ENCODE measurements at regions not wholly inside any gene's neighbourhood (a gene's known extent, or its start where the extent isn't known, plus 50 kb on each side); places are given as distances from the start of the nearest gene placed in this dataset.
"Not testable (repeated sequence)": the region's sequence is repeated elsewhere in the genome, so short reads cannot be mapped to it uniquely, and the experiment has no call there.

DNA sequence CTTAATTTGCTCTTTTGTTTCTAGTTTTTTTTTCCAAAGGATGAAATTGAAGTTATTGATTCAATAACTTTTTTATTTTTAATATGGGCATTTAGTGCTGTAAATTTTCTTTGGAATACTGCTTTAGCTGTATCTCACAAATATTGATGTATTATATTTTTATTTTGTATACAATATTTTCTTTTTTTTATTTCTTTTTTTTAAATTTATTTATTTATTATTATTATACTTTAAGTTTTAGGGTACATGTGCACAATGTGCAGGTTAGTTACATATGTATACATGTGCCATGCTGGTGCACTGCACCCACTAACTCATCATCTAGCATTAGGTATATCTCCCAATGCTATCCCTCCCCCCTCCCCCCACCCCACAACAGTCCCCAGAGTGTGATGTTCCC lies 823.7 kb downstream of the KCTD16 start:
- H3K27me3 ChIP-seq (ENCODE audit: insufficient read depth, poor library complexity, severe bottlenecking); DNase-seq (ENCODE audit: low read depth in 1 of 2, low spot score in 1 of 2); H3K4me3 ChIP-seq (replicated peaks; ENCODE audit: insufficient read depth, low read length); H3K27ac ChIP-seq (replicated peaks): not testable (repeated sequence)

DNA sequence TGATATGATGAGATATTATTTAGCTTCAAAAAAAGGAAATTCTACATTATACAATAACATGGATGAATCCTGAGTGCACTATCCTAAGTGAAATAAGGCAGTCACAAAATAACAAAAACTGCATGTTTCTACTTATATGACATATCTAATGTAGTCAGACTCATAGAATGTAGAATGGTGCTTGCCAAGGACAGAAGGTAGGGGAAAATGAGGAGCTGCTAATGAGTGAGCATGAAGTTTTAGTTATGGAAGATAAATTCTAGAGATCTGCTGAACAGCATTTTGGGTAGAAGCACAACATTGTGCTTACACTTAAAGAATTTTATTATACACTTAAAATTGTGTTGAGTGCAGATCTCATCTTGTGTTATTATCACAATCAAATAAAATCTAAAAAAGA lies 812.4 kb downstream of the KCTD16 start:
- DNase-seq (ENCODE audit: low read depth in 1 of 2, low spot score in 1 of 2): no peak
- TF ChIP-seq, protein P1, sequence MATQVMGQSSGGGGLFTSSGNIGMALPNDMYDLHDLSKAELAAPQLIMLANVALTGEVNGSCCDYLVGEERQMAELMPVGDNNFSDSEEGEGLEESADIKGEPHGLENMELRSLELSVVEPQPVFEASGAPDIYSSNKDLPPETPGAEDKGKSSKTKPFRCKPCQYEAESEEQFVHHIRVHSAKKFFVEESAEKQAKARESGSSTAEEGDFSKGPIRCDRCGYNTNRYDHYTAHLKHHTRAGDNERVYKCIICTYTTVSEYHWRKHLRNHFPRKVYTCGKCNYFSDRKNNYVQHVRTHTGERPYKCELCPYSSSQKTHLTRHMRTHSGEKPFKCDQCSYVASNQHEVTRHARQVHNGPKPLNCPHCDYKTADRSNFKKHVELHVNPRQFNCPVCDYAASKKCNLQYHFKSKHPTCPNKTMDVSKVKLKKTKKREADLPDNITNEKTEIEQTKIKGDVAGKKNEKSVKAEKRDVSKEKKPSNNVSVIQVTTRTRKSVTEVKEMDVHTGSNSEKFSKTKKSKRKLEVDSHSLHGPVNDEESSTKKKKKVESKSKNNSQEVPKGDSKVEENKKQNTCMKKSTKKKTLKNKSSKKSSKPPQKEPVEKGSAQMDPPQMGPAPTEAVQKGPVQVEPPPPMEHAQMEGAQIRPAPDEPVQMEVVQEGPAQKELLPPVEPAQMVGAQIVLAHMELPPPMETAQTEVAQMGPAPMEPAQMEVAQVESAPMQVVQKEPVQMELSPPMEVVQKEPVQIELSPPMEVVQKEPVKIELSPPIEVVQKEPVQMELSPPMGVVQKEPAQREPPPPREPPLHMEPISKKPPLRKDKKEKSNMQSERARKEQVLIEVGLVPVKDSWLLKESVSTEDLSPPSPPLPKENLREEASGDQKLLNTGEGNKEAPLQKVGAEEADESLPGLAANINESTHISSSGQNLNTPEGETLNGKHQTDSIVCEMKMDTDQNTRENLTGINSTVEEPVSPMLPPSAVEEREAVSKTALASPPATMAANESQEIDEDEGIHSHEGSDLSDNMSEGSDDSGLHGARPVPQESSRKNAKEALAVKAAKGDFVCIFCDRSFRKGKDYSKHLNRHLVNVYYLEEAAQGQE (IDR thresholded peaks at IDR 0.05; ENCODE audit: insufficient replicate concordance, low read depth): no peak
- no peak for TF ChIP-seq POLR2AphosphoS5 (IDR thresholded peaks at IDR 0.05; ENCODE audit: low read depth)
- TF ChIP-seq GABPA (IDR thresholded peaks at IDR 0.05; ENCODE audit: low read depth): no peak
- TF ChIP-seq, protein P2, sequence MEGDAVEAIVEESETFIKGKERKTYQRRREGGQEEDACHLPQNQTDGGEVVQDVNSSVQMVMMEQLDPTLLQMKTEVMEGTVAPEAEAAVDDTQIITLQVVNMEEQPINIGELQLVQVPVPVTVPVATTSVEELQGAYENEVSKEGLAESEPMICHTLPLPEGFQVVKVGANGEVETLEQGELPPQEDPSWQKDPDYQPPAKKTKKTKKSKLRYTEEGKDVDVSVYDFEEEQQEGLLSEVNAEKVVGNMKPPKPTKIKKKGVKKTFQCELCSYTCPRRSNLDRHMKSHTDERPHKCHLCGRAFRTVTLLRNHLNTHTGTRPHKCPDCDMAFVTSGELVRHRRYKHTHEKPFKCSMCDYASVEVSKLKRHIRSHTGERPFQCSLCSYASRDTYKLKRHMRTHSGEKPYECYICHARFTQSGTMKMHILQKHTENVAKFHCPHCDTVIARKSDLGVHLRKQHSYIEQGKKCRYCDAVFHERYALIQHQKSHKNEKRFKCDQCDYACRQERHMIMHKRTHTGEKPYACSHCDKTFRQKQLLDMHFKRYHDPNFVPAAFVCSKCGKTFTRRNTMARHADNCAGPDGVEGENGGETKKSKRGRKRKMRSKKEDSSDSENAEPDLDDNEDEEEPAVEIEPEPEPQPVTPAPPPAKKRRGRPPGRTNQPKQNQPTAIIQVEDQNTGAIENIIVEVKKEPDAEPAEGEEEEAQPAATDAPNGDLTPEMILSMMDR (IDR thresholded peaks at IDR 0.05; ENCODE audit: insufficient read depth, low read length): no peak
- TF ChIP-seq SPI1 (IDR thresholded peaks at IDR 0.05; ENCODE audit: borderline replicate concordance, low read depth): no peak
- H3K27ac ChIP-seq (replicated peaks): no peak overlapping the region
- no peaks in the 10 kb centered on the region for H3K27me3 ChIP-seq (ENCODE audit: insufficient read depth, poor library complexity, severe bottlenecking)
- no peak overlapping the region for H3K4me3 ChIP-seq (replicated peaks; ENCODE audit: insufficient read depth, low read length)

DNA sequence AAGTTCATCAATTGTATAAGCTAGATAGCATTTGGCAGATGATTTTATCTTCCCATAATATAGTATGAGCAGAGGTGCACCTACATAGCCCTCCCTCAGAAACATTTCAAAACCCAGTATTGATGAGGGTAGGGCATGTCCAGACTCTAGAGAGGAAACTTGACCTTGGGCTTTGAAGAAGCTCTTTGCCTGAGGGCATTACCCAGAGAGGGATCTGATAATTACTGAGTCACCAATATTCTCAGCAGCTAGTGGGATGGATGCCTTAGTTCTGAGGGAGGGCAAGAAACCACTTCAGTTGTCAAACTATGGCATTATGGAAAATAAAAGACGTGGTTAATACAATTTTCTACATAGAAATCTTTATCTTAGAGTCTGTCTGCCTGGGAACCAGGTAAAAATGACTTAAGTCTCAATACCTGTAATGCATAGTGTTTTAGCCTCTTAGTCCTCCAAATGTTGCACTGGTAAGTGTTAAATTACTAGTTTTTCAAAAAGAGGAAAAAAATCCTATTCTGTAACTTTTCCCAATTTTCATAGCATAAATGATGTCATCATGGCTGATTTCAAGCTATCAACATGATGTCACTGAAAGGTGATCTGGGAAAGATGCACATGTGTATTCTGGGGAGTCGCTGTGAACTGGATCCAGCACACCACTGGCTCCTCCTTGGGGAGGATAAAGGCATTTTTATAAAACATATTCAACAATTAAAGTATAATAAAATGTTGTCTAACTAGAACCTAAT lies 809.0 kb downstream of the KCTD16 start:
- TF ChIP-seq, protein P2 (IDR thresholded peaks at IDR 0.05; ENCODE audit: insufficient read depth, low read length): no peak
- TF ChIP-seq POLR2AphosphoS5 (IDR thresholded peaks at IDR 0.05; ENCODE audit: low read depth) (no peak), SPI1 (IDR thresholded peaks at IDR 0.05; ENCODE audit: borderline replicate concordance, low read depth) (no peak), GABPA (IDR thresholded peaks at IDR 0.05; ENCODE audit: low read depth) (no peak)
- TF ChIP-seq, protein P1 (IDR thresholded peaks at IDR 0.05; ENCODE audit: insufficient replicate concordance, low read depth): no peak
- no peak for DNase-seq (ENCODE audit: low read depth in 1 of 2, low spot score in 1 of 2)
- Histone ChIP-seq H3K4me3 (replicated peaks; ENCODE audit: insufficient read depth, low read length) (no peak overlapping the region), H3K27ac (replicated peaks) (no peak overlapping the region), H3K27me3 (ENCODE audit: insufficient read depth, poor library complexity, severe bottlenecking) (no peaks in the 10 kb centered on the region)

DNA sequence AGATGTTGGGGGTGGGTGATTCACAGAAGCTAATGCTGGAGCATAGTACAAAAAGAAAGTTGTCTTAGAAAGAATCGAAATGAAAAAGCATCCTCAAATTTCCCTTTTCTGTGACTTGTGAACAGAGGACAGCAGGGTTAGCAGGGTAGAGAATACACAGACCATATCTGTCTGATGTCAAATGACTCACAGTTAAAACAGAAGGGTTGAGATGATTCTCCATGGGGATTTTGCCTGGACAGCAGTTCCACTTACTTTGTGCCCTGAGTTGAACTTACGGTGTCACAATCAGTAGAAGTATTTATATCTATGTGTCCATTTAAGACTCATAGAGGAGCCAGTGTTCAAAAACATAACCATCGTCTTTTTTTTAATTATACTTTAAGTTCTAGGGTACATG lies 801.6 kb downstream of the KCTD16 start:
- Histone ChIP-seq H3K27ac (replicated peaks) (no peak overlapping the region), H3K4me3 (replicated peaks; ENCODE audit: insufficient read depth, low read length) (no peak overlapping the region), H3K27me3 (ENCODE audit: insufficient read depth, poor library complexity, severe bottlenecking) (no peaks in the 10 kb centered on the region)
- no peak for DNase-seq (ENCODE audit: low read depth in 1 of 2, low spot score in 1 of 2)
- TF ChIP-seq, protein P1 (IDR thresholded peaks at IDR 0.05; ENCODE audit: insufficient replicate concordance, low read depth): no peak
- TF ChIP-seq, protein P2 (IDR thresholded peaks at IDR 0.05; ENCODE audit: insufficient read depth, low read length): no peak
- TF ChIP-seq POLR2AphosphoS5 (IDR thresholded peaks at IDR 0.05; ENCODE audit: low read depth) (no peak), SPI1 (IDR thresholded peaks at IDR 0.05; ENCODE audit: borderline replicate concordance, low read depth) (no peak), GABPA (IDR thresholded peaks at IDR 0.05; ENCODE audit: low read depth) (no peak)
